HG02943 (cell line): ENCODE measurements at regions not wholly inside any gene's neighbourhood (a gene's known extent, or its start where the extent isn't known, plus 50 kb on each side); places are given as distances from the start of the nearest gene placed in this dataset.

Experiments
- ATAC-seq: cut with Tn5 transposase; IDR thresholded peaks from one replicate; pipeline ENCODE4 v1.9.1; 2021; ENCODE audit warnings: mild to moderate bottlenecking, low read depth, moderate library complexity; ENCODE audit not compliant: unreplicated experiment

DNA sequence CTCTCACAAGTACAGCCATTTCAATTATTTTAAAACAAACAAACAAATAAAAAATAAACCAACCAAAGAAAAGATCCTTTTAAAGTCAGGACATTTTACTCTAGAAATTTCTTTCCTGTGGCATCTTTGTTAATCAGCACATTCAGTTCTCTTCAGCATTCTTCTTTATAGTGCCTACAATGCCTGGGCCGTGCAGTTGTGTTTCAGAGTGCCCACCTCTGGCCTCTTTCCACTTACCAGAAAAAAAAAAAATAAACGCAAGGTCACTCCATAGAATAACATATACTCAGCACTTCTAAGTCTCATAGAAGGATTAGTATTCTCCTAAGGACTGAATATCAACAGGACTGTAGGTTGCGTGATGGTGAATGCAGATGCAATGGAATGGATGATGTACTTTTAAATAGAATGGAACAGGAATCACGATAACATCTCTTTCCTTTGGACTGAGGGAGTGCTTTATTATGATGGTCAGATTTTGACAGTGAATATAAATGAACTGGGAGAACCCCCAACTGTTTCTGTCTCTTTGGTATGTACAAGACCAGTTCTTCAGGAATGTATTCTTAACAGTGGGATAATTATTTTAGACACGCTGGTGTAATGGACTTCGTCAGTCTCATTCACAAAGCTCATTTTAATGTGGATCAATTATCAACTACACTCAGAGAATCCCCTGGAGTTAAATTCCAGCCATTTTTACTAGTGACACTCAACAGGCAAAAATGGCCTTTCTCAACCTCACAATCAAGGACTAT, 125.0 kb upstream of the NBEA start:
- ATAC-seq: no peak

GRCh38 chr13:34822650-34823049, 119.4 kb upstream of the NBEA start:
- ATAC-seq: no peak

- no peak for ATAC-seq
Observed at GRCh38 chr13:34826432-34826831, 115.6 kb upstream of the NBEA start.

DNA sequence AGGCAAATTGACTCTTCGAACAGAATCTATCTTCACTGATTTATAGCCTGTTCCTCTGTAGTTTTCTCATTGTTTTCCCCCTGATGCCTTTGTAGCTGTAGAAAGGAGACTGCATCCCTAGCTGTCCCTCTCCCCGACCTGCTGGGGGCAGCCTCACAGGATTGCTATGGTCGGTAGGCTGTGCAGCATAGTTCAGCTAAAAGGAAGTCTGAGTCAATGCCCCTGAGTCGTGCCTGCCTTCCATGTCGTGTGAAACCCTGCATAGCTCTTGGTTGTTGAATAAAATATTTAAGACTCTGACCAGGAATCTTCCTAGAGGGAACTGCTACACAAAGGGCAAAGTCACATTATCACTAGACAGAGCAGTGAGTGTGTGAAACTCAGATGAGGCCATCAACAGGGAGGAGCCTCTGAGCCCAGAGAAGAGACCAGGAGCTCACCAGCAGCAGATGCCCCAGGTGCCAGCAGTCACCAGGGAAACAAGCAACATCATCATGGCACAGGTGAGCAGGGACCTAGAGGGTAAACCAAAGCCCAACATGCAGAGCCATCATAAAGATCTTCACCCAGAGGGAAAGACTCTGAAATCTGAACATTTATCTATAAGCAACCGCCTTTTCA, 108.4 kb upstream of the NBEA start:
- no peak for ATAC-seq

DNA sequence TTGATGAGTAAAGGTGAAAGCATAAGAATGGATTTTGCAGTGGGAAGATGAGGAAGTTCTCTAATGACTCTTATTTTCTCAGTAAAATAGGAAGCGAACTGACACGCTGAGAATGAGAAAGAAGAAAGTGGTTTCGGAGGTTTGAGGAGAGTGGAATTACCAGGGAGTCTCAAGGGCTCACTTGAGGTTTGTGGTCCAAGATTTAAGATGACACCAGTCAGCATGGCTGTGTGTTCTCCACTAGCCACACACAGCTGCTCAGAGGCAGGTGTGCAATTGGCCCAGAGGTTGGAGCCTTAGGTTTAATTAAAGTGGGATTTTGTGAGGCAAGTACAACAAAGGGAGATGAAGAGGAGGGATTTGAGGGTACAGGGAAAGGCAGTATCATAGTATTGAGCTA, 99.6 kb upstream of the NBEA start:
- ATAC-seq: no peak

- no peak for ATAC-seq
Observed at GRCh38 chr13:34847766-34848165, 94.3 kb upstream of the NBEA start.

GRCh38 chr13:34849406-34849805, 92.7 kb upstream of the NBEA start:
- no peak for ATAC-seq

DNA sequence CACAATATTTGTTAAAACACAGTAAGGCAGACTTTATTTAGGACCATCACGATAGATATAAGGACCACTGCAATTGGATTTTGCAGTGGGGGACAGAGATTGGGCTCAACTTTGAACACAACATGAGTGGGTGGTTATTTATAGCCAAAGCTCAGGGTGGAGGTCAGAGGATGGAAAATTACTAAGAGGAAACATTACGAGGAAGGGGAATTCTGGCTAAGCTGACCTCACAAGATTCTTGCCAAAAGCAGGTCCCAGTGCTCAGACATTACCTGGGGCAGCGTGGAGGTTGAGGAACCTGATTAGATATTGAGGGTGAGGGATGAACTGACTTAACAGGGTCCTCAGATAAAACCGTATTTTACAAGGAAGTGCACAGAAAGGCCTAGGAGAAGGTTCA, 88.9 kb upstream of the NBEA start:
- ATAC-seq: no peak

GRCh38 chr13:34857558-34858325, 84.3 kb upstream of the NBEA start:
- no peak for ATAC-seq

GRCh38 chr13:34862311-34862710, 79.8 kb upstream of the NBEA start:
- ATAC-seq: no peak

DNA sequence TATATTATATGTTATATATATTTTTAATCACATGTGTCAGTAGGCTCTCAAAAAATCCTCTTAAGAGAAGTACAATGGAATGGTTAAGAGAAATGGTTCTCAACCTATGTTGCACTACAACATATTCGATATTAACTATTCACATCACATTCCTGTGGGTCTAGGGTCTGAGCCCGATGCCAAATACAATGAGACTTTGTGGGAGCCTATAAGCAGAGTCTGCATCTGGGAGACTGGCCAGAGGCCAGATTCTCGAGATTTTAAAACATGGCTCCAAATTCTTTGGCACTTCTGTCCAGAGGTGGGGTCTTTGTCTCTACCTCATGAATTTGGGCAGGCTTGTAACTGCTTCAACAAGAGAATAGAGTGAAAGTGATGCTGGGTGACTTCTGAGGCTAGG, 79.4 kb upstream of the NBEA start:
- ATAC-seq: no peak

- ATAC-seq: no peak
Observed at GRCh38 chr13:34863360-34864135, 78.5 kb upstream of the NBEA start.

- no peak for ATAC-seq
Observed at GRCh38 chr13:34864671-34865070, 77.4 kb upstream of the NBEA start.

DNA sequence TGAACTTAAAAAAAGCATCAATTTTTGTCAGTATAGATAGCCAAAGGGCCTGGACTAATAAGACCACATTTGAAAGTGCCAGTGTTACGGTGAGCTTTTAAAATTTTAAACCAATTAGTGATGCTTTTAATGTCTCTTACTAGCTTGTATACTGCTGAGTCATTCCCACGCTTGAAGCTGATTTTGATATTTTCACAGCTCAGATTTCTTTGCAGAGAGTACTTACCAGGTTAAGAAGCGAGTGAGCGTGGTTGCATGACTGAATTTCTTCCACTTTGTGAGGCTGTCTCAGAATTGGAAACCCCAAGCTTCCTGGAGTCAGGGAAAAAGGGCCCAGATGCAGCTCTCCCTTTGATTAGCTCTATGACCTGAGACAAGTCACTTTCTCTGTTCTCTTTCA, 74.5 kb upstream of the NBEA start:
- no peak for ATAC-seq

DNA sequence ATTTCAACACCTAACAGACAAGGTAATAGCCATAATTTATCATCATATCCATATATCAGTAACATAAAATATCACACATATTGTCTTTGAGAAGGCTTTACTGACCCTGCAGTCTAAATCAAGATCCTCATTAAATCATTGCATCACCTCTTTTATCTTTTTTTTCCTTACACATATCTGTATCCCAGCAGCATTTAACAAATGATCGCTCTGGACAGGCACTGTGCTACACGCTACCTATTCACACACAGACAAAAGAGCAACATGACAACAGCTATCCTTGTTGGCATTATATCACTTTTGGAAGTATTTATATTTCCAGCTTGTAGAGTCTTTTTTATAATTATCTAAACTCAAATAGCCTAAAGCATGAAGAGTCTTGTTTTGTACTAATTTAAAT, 73.3 kb upstream of the NBEA start:
- no peak for ATAC-seq

DNA sequence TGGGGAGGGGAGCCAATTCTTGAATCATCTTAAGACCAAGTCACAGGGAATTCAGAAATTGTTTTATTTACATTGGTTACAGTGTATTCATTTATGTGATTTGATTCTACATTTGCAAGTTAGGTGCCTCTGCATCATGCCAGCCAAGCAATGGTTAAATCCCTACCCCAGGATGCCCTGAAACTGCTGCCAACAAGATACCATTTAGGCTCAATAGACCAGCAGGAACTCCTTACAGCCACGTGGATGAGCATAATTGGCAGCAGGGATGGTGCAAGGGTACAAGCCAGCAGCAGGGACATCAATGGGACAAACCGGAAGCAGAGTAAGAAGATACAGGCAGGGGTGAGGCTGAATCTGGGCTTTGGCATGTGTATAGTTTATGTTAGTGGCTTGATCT, 72.4 kb upstream of the NBEA start:
- no peak for ATAC-seq

DNA sequence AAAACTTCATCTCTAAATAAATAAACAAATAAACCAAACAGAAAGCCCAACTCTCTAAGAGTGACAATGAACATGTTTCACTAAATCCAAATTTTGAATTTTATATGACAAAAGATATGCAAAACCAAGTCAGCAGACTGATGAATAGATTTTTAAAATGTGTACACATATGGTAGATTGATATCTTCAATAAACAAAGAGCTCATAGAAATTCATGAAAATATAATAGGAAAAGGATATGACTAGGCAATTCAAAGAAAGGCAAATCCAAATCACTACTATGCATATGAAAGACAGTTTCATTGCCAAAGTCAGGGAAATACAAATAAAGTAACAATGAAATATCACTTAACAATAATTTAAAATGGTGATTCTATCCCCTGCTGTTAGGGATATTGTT, 63.7 kb upstream of the NBEA start:
- no peak for ATAC-seq

GRCh38 chr13:34879851-34880250, 62.2 kb upstream of the NBEA start:
- no peak for ATAC-seq

GRCh38 chr13:34881494-34881893, 60.6 kb upstream of the NBEA start:
- no peak for ATAC-seq

- no peak for ATAC-seq
Observed at GRCh38 chr13:34883396-34883795, 58.7 kb upstream of the NBEA start.

- no peak for ATAC-seq
Observed at GRCh38 chr13:34884366-34884765, 57.7 kb upstream of the NBEA start.
